Hepatocyte (in vitro differentiated cells): ENCODE measurements at regions not wholly inside any gene's neighbourhood (a gene's known extent, or its start where the extent isn't known, plus 50 kb on each side); places are given as distances from the start of the nearest gene placed in this dataset.

Experiments
- EZH2 ChIP-seq: fragments of 200-600 bp; sonication (generic); IDR thresholded peaks from 2 replicates; pipeline ENCODE4 v1.6.1; 2016; ENCODE audit warnings: antibody characterized with exemption, mild to moderate bottlenecking, borderline replicate concordance
- TF ChIP-seq, protein P1 (sequence below): fragments of 200-600 bp; sonication (generic); IDR thresholded peaks from 2 replicates; pipeline ENCODE4 v1.5.1; 2016; ENCODE audit warnings: antibody characterized with exemption, mild to moderate bottlenecking; ENCODE audit not compliant: poor library complexity

DNA sequence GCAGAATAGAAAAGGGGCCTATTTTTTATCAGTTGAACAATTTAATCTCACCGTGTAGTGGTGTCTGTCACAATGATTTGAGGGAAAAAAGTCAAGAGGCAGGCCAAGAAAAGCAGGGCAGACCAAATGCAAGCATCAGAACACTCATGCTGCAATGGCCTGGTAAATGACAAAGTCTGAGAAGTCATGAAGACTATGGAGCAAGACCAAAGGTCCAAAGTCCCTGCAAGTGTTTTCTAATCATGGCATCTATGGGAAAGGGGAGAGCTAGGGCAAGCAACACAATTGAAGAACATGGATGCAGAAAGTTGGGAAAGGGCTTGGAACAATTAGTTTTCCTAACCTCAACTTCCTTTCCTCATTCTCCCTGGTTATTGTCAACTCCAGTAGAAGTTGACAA lies 147.7 kb upstream of the TLL1 start:
- TF ChIP-seq, protein P1, sequence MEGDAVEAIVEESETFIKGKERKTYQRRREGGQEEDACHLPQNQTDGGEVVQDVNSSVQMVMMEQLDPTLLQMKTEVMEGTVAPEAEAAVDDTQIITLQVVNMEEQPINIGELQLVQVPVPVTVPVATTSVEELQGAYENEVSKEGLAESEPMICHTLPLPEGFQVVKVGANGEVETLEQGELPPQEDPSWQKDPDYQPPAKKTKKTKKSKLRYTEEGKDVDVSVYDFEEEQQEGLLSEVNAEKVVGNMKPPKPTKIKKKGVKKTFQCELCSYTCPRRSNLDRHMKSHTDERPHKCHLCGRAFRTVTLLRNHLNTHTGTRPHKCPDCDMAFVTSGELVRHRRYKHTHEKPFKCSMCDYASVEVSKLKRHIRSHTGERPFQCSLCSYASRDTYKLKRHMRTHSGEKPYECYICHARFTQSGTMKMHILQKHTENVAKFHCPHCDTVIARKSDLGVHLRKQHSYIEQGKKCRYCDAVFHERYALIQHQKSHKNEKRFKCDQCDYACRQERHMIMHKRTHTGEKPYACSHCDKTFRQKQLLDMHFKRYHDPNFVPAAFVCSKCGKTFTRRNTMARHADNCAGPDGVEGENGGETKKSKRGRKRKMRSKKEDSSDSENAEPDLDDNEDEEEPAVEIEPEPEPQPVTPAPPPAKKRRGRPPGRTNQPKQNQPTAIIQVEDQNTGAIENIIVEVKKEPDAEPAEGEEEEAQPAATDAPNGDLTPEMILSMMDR: no peak
- no peak for TF ChIP-seq EZH2
